SK-N-DZ (cell line): ENCODE measurements at regions not wholly inside any gene's neighbourhood (a gene's known extent, or its start where the extent isn't known, plus 50 kb on each side); places are given as distances from the start of the nearest gene placed in this dataset.

Experiments used
- DNase-seq: peaks from one replicate; pipeline ENCODE4 v3.0.0-alpha.2; 2015; ENCODE audit warnings: low spot score

DNA sequence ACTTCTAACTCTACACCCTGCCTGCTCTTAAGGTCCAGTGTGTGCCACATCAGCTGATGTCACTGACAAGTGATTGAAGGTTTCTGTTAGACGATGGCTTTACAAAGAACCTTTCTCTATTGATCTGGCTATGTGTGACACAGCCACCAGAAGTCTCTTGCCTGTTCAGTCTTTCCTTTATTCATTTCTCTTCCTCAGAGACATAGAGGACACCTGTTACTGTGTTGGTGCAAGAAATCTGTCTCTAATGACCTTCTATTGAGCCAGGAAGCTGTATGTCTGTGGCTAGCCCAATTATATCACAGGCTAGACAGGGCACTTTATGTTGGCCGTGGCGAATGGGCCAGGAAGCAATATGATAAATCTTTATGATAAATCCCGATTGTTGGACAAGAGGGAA is 173.3 kb upstream of the GAP43 start:
- no peak for DNase-seq

DNA sequence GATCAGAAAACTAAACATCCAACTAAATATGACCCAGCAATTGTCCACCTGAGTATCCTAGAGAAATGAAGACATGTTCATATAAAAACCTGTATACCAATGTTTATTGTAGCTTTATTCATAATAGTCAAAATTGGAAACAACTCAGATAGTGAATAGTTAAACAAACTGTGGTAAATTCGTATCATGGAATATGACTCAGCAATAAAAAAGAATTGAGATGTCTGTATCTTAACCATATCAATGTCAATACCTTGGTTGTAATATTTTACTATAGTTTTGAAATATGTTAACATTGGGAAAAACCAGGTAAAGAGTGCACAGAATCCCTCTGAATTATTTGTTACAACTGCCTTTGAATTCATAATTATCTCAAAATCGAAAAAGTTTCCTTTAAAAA is 159.3 kb upstream of the GAP43 start:
- DNase-seq, result no peak

DNA sequence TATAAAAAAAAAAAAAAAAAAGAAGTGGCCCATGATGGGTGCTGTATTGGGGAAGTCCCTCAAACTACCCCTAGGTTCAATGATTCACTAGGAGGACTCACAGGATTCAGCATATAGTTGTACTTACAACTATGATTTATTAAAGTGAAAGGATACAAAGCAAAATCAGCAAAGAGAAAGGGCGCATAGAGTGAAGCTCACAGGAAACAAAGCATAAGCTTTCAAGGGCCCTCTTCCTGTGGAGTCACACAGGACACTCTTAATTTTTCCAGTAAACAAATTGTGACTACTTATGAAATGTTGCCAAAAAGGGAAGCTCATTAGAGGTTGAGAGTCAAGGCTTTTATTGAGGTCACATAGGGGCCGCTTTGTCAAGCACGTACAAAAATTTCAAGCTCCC is 153.7 kb upstream of the GAP43 start:
- DNase-seq, result no peak

DNA sequence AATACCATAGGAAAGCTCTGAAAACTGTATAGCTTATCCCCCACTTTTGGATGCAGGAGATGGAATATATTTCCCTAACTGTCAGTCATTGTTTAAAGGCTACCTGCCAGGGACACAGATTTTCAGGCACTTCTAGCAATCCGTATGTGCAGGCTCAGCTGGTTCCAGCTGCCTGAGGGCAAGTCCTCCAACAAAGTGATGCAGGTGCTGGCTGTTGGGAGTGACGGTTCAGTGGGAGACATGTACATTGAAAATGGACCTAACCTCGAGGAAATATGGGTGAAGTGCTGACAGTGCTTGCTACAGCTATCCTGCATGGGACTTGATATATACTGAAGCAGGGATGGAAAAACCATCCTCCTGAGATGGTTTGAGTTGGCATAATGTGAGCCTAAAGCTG is 153.1 kb upstream of the GAP43 start:
- no peak for DNase-seq

DNA sequence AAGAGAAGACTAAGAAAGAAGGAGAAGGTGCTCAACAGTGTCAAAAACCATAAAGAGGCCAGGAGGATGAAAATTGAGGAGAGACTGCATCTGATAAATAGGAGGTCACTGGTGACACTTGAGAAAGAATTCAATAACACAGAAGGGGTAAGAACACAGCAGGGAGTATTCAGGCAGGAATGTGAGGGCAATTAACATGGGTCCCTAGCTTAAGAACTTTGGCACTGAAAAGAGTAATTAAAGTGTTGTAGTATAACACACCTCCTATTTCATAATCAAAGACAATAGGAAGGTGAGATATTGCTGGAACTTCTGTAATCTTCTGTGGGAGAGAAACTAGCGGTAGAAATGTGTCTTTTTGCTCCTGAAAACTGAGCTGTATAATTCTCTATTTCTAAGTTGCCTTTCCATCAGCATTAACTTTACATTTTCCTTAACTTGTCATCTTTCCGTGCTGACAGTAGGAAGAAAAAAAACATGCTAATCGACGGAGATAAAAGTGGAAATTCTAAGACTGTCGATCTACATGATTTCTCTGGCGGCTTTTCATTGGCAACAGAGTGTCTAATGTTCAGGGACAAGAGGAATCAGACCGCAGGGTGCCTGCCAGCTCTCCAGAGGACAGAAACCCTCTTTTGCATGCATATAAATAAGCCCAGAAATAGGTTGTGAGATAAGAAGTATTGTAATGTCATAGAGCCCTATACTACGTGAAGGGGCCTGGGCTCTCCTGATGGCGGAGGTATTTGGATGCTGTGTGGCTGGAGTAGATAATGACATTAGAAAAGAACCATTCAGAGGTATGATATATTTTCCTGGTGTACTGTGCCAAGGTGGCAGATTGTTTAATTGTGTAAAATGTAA is 147.9 kb upstream of the GAP43 start:
- DNase-seq, result peak; percentile 2

DNA sequence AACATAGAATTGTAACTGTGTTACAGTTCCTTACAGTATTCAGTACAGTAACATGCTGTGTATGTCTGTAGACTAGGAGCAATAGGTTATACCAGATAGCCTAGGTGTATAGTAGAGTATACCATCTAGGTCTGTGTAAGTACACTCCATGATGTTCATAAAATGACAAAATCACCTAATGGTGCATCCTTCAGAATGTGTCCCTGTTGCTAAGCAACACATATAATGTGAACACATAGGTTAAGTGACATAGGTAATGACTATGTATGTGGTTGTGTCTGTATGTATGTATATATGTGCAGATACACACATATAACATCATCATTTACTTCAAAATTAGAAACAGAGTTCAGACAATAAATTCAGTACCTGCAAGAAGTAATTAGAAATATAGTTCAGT is 146.8 kb upstream of the GAP43 start:
- DNase-seq, result no peak

DNA sequence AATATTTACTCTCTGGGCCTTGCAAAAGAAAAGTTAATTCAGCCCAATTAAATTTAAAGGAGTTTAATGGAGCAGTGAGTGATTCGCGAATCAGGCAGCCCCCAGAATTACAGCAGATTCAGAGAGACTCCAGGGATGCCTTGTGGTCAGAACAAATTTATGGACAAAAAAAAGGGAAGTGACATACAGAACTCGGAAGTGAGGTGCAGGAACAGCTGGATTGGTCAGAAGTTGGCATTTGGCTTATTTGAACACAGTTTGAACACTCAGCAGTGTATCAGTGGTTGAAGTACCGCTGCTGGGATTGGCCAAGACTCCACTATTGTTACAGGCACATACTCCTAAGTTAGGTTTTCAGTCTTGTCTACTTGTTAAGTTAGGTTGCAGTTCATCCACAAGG is 145.0 kb upstream of the GAP43 start:
- no peak for DNase-seq

DNA sequence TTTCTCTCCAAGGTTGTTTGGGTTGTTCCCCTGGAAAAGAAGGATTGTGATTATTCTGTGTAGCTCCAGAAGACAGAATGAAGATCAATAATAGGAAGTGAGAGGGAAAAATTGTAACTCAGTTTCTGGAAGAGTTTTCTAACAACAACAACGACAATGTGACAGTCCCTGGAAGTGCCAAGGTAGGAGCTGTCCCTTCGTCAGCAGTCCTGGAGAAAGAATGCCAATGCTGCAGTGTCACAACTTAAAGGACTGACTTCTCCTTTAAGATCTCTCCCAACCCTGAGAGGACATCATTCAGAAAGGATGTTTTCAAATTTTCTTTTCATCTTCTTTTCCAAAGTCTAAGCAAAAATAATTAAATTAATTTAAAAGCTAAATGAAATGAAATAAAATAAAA is 136.4 kb upstream of the GAP43 start:
- no peak for DNase-seq

DNA sequence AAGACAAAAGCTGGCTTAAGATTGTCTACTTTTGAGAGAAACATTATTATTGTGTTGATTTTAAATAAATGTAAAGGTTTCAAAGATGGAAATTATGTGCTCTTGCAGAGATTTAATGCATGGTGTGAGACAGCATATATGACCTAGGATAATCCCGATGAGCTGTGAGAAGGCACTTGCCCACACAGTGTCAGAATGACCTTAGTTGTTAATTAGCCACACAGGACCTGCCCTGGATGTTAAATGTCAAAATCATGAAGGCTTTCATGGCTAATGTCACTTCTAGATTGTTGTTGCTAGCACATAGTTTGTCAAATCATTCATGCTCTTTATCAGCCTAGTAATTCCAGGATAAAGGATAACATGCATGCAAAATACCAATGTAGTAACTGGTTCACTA is 135.3 kb upstream of the GAP43 start:
- no peak for DNase-seq

DNA sequence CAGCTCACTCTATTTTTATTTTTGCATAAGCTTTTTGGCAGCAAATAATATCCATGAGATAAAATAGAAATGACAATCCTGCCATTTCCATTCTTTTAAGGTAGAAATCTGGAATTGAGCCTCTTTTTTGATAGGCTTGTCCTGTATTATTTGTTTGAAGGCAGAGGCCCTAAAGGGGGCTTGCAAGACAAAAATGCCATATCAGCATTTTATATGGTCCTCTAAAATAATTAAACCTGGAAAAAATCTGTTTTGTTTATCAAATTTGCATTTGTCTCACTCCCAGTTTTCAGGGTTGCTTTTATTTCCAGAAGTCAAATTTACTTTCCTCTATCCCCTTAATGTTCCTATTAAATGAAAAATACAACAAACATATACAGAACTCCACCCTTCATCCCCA is 134.9 kb upstream of the GAP43 start:
- DNase-seq, result no peak

DNA sequence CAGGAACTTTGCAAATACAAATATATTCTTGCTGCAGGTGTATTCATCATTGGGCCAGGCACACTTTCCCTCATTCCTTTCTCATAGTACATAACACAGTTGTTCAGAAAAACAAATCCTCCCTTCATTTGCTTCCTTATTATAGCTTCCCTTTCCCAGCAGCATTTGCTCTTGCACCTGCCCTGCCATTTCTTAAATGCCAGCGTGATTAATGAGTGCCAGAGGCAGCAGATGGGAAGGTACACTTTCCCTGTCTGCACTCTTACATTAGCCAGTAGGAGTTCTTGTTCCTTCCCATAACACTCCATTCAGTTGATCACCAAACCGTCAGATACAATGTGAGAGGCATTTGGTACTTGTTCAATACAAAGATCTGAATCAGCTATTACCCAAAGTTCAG is 128.5 kb upstream of the GAP43 start:
- DNase-seq, result peak; percentile 46

DNA sequence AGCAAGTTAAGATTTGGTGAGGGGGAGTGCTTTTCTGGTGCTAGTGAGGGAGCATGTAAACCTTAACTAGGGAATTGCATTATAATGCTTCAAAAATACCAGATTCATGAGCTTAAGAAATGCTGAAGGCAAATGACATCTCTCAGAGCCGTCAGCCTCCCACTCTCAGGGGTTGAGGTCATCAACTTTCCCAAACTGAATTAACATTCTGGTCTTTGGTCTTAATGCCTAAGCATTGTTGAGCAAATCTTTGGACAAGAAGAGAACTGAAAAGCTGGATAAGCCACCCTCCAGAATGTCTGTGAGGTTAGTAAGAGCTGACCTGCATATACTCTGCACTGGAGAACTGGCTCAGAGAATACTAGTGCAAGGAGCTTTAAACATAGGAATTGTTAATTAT is 124.9 kb upstream of the GAP43 start:
- no peak for DNase-seq

DNA sequence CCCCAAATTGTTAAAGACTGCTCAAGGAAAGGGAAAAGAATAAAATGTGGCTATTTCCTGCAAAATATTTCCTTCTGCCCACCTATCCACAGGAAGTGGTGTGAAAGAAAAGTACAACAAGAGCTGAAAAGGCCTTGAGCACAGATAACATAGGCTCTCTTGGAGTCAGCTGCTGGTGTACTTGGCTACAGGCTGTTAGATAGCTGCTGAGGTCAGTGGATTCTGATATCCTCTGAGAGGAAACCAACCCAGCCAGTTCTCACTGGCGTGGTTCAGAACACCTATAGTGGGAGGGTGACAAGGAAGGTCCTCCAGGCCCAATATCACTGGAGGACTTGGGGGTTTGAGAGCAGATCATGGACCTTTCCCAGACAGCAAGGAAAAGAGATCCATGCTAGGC is 124.4 kb upstream of the GAP43 start:
- no peak for DNase-seq

DNA sequence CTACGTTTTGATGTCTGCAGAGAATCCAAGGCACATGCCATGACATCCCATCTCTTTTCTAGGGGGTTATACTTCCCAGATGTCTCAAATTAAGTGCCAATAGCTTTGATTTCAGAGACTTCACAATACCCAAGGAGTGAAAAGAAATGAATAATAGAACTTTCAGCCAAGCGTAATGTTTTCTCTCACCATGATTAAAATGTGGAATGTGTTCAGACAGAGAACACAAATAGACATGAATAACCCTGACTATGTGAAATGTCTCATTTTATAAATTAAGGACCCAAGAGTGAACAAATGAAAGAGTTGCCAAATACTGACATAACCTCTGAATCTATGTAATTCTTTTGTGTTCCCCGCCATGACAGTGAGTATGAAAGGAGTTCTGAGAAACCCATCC is 123.6 kb upstream of the GAP43 start:
- no peak for DNase-seq

DNA sequence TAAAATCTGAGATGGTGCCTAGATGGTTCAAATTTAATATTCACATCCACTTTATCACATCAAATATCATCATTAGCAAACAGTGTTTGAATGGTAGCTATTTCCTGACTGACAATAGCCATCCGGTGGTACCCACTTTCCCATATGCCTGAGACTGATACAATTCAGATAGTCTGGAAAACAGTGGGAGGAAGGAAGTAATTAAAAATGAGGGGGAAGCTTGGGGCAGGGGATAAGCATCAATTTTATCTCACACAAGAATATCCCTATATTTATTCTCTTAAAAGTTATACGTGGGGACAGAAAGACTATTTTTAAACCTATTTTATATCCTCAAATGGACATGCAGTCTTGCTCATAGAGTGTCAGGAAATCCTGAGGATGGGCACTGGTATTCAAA is 122.5 kb upstream of the GAP43 start:
- no peak for DNase-seq

DNA sequence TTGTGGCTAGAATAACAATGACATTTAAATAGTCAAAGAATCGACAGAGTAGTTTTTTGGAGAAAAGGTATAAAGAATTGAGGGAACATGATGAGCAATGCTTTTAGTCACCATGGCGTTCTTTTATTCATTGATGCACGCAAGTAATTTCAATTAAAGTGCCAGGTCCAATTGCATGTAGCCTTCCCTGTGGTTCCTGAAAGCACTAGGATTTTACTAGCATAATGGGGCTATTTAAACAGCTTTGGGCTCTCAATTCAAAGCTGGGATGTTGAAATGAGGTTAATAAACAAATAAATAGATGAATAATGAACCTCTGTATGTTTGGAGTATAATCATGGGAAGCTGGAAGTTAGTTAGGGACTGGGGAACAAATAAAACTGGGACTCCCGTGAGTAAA is 121.2 kb upstream of the GAP43 start:
- DNase-seq, result no peak

DNA sequence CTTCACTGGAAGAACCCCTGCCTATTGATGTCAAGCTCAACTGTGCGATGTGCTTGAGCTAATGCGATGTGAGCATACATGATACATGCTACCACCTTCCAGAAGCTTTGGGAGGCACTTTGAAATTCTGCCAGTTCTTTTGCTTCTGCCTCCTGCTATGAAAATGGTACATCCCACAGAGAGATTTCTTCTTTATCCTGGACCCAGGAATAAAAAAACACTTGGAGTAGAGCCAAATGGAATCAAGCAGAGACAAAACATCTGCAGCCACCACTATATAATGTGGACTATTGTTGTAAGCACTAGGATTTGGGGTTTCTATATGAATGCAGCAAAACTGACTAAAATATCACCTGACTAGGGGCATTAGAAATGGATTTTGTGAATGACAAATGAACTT is 119.9 kb upstream of the GAP43 start:
- DNase-seq, result no peak

DNA sequence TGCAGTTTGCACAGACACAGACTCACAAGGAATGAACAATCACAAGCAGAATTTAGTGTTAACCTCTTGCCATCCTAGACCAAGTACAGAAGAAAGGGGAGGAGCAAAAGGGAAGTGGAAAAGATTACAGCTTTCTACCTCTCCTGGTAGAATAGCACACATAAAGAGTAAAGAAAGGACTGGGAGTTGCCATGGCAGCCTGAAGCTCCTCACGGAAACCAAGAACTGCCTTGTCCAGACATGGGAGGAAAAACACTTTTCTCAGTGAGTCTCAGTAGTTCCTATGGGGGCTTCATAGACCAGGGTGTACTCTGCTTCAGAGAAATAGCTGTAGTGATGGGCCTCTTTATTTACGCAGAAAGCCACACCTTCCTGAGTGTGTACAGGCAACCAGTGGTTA is 114.7 kb upstream of the GAP43 start:
- no peak for DNase-seq

DNA sequence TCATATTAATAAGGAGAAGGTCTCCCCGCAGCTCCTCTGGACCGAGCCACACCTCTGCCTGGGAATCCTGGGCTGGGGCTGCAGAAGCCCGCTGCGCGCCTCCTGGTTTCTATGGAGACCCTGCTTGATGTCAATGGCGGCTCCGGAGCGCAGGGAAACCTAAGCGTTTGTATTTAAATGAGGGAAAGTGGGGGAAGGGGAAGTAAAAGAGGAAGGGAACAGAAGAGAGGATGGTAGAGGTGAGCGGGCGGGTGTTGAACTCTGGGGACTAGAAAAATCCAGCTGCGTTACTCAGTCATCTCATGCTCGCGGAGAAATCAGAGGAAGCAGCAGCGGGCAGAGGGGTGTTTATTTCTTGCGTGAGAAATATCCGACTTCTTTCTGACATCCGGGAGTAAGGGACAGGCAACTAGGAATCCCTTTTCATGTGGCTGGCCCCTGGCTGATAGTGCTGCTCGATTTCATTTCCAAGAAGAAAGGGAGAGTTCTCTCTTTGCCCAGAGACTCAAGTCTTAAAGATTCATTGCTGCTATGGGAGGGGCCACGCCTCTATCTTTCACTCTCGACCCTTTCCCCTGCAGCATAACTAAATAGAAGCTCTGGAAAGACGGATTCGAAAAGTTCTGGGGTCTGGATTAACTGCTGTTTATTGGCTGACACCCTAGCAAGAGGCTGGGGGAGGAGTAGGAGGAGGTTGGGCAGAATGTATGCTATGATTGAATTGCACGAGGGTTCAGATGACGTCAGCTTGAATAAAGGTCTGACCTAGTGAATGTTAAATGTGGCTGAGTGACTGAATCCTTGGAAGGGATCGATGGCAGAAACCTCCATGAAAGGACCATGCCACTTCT is 110.5 kb upstream of the GAP43 start:
- DNase-seq, result peak; percentile 76

DNA sequence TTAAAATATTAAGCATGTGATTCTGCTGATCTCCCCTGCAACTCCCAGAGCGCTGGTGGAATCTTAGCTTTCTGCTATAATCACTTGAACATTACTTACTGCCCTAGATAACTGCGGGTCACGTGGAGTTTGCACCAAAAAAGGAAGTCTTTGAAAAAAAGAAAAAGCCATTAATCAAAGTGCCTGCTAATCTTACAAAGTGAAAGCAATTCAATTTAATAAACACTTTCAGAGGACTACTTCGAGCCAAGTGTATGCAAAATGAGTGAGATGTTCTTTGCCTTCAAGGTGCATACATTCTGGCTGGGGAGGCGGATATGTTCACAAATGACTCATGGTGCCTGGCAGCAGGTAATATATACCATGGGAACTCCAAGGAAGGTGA is 109.9 kb upstream of the GAP43 start:
- no peak for DNase-seq

DNA sequence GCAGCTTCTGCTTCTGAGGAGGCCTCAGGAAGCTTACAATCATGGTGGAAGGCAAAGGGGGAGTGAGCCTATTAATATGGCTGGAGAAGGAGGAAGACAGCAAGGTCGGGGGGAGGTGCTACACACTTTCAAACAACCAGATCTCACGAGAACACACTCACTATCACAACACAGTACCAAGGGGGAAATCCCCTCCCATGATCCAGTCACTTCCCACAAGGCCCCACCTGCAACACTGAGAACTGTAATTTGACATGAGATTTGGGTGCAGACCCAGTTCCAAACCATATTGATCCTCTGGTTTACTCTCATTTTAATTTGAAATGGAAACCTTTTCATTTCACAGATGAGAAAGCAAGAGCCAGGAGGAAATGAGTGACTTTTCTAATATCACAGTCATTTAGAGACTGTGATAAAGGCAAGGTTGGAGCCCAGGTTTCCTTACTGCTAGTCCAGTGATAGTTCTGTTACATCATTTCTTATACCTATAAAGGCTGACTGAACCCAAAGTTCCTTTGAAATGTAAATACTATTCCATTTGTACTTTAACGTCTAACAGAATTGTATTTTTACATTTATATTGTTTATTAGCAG is 105.8 kb upstream of the GAP43 start:
- no peak for DNase-seq

DNA sequence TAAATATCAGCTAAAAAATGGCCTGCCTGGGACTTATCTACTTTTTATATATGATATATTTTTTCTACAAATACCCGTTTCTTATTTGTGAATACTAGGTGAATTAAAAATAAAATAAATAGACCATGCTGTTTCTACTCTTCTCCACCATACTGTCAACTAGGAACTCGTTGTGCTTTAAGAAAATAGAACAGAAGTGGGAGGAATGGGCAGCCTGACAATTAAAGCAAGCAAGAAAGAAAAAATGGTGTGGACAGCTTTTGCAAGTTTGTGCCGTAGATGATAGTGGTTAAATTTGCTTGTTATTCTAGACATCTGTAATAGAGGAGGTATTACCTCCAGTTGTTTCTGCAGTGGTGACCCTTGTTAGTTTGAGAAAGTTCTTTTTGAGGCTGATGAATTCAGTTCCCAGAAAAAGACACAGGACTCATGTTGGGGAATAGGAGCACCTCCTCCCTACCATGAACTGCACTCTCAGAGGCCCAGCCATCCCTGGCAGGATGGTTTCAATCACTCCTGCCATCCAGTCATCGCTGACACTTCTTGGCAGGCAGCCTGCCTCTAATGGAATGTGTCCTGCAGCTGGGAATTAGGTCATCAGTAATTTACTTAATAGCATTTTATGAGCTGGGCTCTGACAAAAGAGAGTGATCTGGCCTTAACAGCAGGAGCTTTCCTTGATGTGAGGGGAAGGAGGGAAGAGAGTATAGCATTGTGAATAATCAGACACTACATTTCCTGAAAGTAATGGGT is 105.0 kb upstream of the GAP43 start:
- peak; percentile 61 for DNase-seq
